ENCODE measurements at regions not wholly inside any gene's neighbourhood (a gene's known extent, or its start where the extent isn't known, plus 50 kb on each side); places are given as distances from the start of the nearest gene placed in this dataset.
"Not testable (repeated sequence)": the region's sequence is repeated elsewhere in the genome, so short reads cannot be mapped to it uniquely, and the experiment has no call there.

DNA sequence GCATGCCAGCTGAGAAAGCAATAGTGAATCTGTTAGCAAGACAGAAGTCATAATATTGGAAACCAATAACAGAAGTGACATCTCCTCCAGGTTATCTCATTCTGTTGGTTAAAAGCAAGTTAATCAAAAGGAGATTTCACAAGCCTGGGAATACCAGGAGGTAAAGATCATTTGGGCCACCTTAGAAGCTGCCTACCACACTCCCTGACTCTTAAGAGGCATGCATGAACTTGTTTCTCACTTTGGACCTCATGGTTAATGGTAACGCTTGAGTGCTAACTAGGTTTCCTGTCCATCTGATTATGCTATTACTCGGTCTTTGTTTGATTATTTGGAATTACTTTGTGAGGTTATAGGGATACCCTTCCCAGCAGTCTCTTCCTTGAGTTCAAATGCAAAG lies 650.8 kb upstream of the SGO1 start:
- DNase-seq (ENCODE audit: low read depth, low spot score): no peak

- no peak for DNase-seq (ENCODE audit: low read depth, low spot score)
Observed at GRCh38 chr3:20832963-20833362, 647.0 kb upstream of the SGO1 start.

DNA sequence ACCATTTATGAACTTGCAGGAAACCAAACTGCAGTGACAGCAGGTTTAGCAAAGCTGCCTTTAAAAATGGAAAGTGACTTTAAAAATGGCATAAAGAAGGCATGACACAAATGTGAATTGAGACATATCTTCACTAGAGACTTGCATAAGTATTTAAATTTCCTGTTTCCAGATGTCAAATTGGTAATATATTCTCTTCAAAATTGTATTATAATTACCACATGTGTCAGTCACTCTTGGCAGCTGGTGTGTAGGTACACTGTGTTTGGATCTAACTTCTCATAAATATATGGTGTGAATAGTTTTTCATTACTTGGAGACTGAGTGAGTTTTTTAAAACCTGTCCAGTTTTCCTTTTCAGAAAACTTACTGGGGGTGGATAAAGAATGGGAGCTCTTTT lies 636.2 kb upstream of the SGO1 start:
- DNase-seq (ENCODE audit: low read depth, low spot score): no peak

DNA sequence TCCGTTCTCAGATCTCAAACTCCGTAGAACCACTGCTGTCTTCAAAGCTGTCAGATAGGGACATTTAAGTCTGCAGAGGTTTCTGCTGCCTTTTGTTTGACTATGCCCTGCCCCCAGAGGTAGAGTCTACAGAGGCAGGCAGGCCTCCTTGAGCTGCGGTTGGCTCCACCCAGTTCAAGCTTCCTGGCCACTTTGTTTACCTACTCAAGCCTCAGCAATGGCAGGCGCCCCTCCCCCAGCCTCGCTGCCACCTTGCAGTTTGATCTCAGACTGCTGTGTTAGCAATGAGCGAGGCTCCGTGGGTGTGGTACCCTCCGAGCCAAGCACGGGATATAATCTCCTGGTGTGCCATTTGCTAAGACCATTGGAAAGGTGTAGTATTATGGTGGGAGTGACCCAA lies 634.9 kb upstream of the SGO1 start:
- not testable (repeated sequence) for DNase-seq (ENCODE audit: low read depth, low spot score)

DNA sequence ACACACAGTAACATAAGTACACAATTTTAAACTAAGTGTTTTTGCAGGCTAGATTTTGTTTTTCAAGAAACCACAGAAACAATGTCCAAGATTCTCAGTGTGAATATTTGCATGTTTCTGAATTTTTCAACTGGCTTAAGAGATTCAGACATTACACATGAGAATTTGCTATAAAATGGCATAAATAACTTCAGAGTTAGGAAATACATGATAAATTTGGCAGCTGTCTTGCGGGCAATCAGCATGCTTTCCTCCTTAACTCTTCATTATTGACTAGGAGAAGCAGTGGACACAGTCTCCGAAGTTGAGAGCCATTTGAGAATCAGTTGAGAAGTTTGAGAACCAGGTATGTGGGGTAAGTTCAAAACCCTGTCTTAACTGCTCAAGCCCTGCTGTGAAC lies 625.6 kb upstream of the SGO1 start:
- no peak for DNase-seq (ENCODE audit: low read depth, low spot score)

DNA sequence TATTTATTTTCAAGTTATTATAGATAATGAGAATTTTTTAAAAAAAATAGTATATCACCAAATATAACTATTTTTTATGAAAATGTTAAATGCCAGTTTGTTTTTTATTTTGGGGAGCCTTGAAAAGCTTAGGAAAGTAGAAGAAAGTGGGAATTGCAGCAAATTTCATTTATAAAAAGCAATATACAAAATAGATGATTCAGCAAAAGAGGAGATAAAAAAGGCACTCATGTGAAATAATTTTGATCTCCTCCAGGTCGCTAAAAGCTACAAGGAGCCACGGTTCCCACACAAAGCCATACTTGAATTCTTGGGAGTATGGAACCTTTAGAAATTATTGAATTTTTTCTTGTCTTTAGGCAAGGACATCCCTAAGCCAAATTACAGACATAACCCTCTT lies 625.0 kb upstream of the SGO1 start:
- no peak for DNase-seq (ENCODE audit: low read depth, low spot score)

DNA sequence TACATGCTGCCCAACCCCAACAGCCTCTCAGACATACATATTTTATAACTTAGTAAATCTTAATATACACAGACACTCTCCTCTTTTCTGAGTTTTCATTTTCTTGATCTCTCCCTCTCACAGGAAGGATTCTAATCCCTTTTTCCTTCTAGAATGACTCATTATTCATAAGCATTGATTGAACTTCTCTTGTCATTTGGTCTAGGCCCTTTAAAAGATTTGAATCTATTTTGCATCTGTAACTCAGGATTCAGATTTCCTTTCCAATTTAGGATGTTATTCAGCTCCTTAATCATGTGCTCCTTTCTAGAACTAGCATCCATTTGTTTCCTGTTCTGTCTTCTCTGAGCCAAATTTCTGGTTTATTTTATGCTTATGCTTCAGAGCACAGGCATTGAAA lies 624.5 kb upstream of the SGO1 start:
- no peak for DNase-seq (ENCODE audit: low read depth, low spot score)

DNA sequence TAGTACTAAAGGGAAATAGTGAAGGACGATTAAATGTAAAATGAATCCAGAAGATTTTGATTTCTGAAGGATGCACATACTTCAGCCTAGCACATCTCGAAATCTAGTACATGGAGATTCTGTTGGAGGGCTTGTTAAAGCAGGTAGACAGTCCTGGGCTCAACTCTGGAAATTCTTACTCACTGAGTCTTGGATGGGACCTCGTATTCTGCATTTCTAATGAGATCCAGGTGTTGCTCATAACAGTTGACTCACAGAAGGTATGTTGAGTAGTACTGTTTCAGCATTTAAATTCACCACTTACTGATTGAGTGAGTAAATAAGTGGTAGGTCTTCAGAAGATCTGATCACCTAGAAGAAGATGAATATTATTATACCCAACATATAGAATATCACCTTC lies 623.4 kb upstream of the SGO1 start:
- DNase-seq (ENCODE audit: low read depth, low spot score): no peak

- no peak for DNase-seq (ENCODE audit: low read depth, low spot score)
Observed at GRCh38 chr3:20808864-20809263, 622.9 kb upstream of the SGO1 start.

DNA sequence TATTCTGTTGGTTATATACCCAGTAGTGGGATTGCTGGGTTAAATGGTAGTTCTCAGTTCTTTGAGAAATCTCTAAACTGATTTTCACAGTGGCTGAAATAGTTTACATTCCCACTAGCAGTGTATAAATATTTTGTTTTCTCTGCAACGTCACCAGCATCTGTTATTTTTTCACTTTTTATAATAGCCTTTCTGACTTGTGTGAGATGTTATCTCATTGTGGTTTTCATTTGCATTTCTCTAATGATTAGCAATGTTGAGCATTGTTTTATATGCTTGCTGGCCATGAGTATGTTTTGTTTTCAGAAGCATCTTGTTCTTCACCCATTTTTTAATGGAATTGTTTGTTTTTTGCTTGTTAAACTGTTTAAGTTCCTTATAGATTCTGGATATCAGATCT lies 612.7 kb upstream of the SGO1 start:
- no peak for DNase-seq (ENCODE audit: low read depth, low spot score)

- no peak for DNase-seq (ENCODE audit: low read depth, low spot score)
Observed at GRCh38 chr3:20787005-20787404, 601.0 kb upstream of the SGO1 start.

DNA sequence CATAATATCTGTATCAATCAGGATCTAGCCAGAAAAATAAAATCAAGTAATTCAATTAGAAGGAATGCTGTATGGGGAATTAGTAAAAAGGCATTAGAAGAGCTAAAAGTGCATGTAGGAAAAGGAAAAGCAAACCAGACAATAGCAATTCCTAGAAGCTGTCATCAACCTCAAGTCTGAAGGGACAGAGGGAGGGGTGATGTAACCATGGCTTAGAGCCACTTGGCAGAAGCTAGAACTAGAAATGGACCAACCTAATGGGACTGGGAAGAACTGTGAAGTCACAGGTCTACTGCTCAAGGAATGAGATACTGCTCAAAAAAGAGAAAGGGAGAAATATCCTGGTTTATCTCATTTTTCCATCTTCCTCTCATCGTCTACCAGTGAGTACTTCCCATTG lies 590.7 kb upstream of the SGO1 start:
- DNase-seq (ENCODE audit: low read depth, low spot score): no peak

DNA sequence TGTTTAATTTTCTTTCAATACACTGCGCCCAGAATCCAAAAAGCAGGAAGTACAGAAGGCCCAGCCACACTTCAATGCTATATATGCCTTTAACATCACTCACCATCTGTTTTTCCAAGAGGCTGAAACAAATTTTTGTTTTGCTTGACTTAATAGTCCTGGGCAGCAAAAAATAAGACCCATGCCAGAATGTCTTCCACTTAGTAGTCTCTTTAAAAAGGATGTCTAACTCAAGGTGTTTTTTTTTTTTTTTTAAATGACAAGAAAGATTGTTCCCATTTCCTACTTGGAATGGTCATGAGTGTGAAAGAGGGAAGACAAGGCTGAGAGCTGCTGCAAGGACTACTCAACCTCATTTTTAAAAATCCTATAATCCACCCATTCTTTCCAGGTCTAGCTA lies 590.3 kb upstream of the SGO1 start:
- no peak for DNase-seq (ENCODE audit: low read depth, low spot score)

DNA sequence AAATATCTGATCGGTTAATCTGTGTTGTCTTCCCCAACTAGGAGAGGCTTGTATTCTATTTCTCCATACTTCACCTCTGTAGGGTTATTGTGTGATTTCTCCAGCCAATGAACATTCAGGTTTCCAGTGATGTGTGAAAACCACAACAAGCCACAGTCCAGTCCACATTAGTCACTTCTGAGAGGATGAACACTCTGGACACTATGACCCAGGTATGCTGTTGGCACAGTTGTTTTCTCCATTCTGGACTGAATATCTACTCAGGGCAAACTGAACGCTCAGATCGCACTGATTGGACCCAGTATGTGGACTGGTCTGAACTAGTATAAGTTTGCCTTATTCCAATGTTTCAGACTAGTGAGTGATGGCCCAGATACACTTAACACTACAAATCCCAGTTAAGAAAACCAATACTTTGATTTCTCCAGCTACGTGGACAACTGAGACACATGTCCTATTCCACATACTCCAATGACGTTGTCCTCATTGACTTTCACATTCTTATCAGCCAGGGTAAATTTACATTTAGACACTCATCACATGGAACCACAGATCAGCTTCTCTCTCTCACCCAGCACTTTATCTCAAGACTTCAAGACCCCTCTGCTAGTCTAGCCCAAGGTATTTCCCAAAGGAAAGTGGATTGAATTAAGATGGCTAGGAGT lies 587.4 kb upstream of the SGO1 start:
- DNase-seq (ENCODE audit: low read depth, low spot score): no peak

DNA sequence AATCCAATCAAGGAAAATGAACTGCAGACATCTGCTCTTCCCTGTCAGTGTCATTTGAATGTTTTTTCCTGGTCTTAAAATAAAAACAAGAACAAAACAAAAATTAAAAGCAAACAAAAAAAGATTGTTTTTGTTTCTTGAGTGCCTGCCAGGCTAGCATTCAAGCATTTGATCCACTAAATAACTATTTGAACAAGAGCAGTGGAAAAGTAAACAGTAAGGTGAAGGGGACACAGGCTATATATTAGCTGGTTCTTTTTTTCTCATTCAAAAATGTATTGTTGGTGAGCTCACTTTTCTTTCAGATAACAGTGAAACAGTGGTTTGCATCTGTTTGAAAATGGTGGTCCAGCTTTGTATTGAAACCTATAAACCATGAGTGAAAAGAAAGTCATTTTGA lies 586.9 kb upstream of the SGO1 start:
- no peak for DNase-seq (ENCODE audit: low read depth, low spot score)

- DNase-seq (ENCODE audit: low read depth, low spot score): no peak
Observed at GRCh38 chr3:20769430-20769829, 583.4 kb upstream of the SGO1 start.

DNA sequence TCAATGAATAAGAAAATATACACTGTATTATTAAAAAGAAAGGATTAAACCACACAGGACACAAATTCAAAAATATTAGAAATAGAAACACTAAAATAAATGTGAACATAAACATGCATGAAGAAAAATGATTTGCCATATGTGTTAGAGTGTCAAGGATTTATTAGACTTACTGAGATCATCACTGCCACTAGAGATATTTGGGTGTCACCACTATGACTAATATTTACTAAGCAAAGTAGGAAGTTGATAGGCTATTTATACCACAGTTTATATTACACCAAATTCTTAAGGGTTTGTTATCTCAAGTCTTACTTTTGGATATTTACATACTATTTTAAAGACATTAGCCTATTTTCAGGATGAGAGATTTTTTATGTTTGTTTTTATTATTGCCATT lies 575.0 kb upstream of the SGO1 start:
- DNase-seq (ENCODE audit: low read depth, low spot score): no peak

DNA sequence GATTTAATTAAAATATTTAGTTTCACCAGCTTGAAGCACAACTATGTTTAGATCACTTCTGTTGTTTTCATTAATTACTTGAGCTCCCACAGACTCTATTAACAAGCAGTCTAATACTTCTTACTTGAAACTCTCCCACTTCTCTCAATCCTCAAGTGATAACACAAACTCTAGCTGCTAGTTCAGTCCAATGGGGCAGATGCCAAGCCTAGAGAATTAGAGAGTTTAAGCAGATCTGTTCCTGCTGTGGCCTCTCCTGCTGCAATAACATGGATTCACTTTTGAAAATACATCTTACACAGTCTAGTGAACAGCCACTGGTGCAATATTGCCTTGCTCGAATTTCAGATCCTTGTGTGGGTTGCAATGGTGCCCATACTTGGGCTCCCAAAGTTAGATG lies 566.4 kb upstream of the SGO1 start:
- no peak for DNase-seq (ENCODE audit: low read depth, low spot score)

GRCh38 chr3:20751296-20751695 lies 565.3 kb upstream of the SGO1 start:
- no peak for DNase-seq (ENCODE audit: low read depth, low spot score)

DNA sequence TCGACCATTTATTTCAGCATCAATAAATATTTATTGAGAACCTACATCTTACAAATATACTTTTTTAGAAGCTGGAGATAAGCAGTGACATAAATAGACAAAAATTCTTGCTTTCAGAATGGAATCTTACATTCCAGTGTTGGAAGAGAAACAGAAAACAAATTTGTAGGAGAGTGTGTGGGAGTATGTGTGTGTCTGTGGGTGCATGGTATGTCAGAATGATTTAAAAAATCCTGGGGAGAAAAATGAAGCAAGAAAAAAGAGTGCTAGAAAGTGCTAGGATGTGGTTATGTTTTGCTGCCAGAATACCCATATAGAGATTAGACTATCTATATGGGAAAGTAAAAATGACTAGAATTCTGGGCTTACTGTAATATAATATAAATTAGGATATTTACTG lies 561.7 kb upstream of the SGO1 start:
- no peak for DNase-seq (ENCODE audit: low read depth, low spot score)

GRCh38 chr3:20743553-20744321 lies 557.7 kb upstream of the SGO1 start:
- no peak for DNase-seq (ENCODE audit: low read depth, low spot score)

DNA sequence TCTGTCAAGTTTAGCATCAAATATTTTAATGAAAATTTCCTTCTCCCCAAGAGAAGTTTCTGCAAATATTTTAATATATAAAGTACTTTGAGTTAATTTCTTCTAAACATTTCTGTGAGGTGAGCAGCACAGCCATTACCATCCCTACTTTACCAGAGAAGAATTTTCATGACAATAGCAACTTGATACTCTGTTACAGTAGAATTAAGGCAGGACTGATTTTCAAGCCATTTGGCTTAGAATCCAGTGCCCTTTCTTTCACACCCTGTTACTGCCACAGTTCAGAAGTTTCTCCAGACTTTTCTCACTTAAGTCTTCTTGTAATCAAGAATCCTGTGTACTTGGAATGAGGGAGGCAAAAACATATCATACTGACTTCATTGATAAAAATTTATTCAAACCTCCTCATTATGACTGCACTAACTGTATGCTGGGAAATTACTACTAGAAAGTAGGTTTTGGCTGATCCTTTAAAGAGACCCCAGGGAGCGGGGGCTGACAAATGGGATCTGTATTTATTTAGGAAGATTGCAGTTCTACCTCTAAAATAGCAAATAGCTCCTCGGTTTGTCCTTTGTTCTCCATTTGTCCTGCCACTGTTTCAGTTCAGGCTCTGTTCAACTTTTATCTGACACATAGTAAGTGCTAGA lies 557.0 kb upstream of the SGO1 start:
- no peak for DNase-seq (ENCODE audit: low read depth, low spot score)

DNA sequence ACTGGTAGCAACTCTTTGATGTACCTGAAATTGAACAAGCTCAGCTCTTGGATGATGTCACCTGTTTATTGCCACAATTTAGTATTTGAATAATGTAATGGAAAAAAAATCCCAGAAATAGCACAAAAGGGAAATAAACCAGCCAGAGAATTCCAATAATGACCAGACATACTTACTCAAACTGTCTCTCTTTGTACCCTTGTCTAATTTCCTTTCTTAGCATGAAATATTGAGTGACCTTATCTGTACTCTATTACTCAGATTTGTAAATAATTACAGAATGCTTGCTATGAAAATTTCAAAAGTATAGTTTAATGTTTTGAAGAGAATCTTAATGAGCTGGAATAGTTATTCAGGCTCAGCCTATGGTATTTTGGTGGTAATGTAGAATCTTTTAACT lies 555.4 kb upstream of the SGO1 start:
- DNase-seq (ENCODE audit: low read depth, low spot score): no peak

Measured in brain pericyte (primary cell).